Femur (tissue), 1 donor: ENCODE measurements at regions not wholly inside any gene's neighbourhood (a gene's known extent, or its start where the extent isn't known, plus 50 kb on each side); places are given as distances from the start of the nearest gene placed in this dataset.
A peak's percentile ranks its signal among the peaks of the same experiment; 100 is the strongest.

Experiments used
- DNase-seq: peaks from one replicate; pipeline ENCODE4 v3.0.0-alpha.2; 2017

- DNase-seq, result no peak
Observed at GRCh38 chr11:11038782-11039181, 180.9 kb upstream of the ZBED5 start.

GRCh38 chr11:11038352-11038751, 180.5 kb upstream of the ZBED5 start:
- DNase-seq, result peak; percentile 32

GRCh38 chr11:11036848-11037732, 179.2 kb upstream of the ZBED5 start:
- DNase-seq, result peak; percentile 30

- DNase-seq, result no peak
Observed at GRCh38 chr11:11036185-11036847, 178.5 kb upstream of the ZBED5 start.

GRCh38 chr11:11035331-11035730, 177.5 kb upstream of the ZBED5 start:
- DNase-seq, result no peak

GRCh38 chr11:11034476-11034875, 176.6 kb upstream of the ZBED5 start:
- no peak for DNase-seq

GRCh38 chr11:11032066-11032465, 174.2 kb upstream of the ZBED5 start:
- no peak for DNase-seq

GRCh38 chr11:11029027-11029426, 171.2 kb upstream of the ZBED5 start:
- DNase-seq, result no peak

GRCh38 chr11:11028017-11028692, 170.3 kb upstream of the ZBED5 start:
- DNase-seq, result peak; percentile 65

- DNase-seq, result no peak
Observed at GRCh38 chr11:11027288-11027687, 169.4 kb upstream of the ZBED5 start.

- no peak for DNase-seq
Observed at GRCh38 chr11:11025087-11025486, 167.2 kb upstream of the ZBED5 start.

GRCh38 chr11:11022125-11022730, 164.4 kb upstream of the ZBED5 start:
- no peak for DNase-seq

- DNase-seq, result no peak
Observed at GRCh38 chr11:11021563-11021962, 163.7 kb upstream of the ZBED5 start.

- no peak for DNase-seq
Observed at GRCh38 chr11:11020747-11021149, 162.9 kb upstream of the ZBED5 start.

- DNase-seq, result no peak
Observed at GRCh38 chr11:11020219-11020726, 162.4 kb upstream of the ZBED5 start.

GRCh38 chr11:11016943-11017342, 159.1 kb upstream of the ZBED5 start:
- no peak for DNase-seq

GRCh38 chr11:11016068-11016467, 158.2 kb upstream of the ZBED5 start:
- no peak for DNase-seq

- no peak for DNase-seq
Observed at GRCh38 chr11:11011617-11012016, 153.8 kb upstream of the ZBED5 start.

- DNase-seq, result peak; percentile 44
Observed at GRCh38 chr11:11010624-11011127, 152.8 kb upstream of the ZBED5 start.

GRCh38 chr11:11009179-11009578, 151.3 kb upstream of the ZBED5 start:
- DNase-seq, result no peak

- no peak for DNase-seq
Observed at GRCh38 chr11:11004069-11004468, 146.2 kb upstream of the ZBED5 start.

GRCh38 chr11:11003226-11003625, 145.4 kb upstream of the ZBED5 start:
- DNase-seq, result no peak
